Colonic mucosa (tissue), 4 donors: ENCODE measurements at regions not wholly inside any gene's neighbourhood (a gene's known extent, or its start where the extent isn't known, plus 50 kb on each side); places are given as distances from the start of the nearest gene placed in this dataset.

Experiments
- DNase-seq: peaks from one replicate; pipeline ENCODE4 v3.0.0-alpha.2; 2020
- H3K27ac ChIP-seq: fragments of 200-600 bp; one replicate; pipeline ENCODE4 v1.8.0; 2021
- H3K27me3 ChIP-seq: fragments of 200-600 bp; one replicate; pipeline ENCODE4 v1.8.0; 2021
- H3K36me3 ChIP-seq: fragments of 200-600 bp; one replicate; pipeline ENCODE4 v1.8.0; 2021
- H3K4me1 ChIP-seq: fragments of 200-600 bp; one replicate; pipeline ENCODE4 v1.8.0; 2021; ENCODE audit warnings: mild to moderate bottlenecking
- H3K4me3 ChIP-seq: fragments of 200-600 bp; one replicate; pipeline ENCODE4 v1.8.0; 2021
- H3K9ac ChIP-seq, 2 donors: one replicate each; pipeline ENCODE4 v1.7.0; 2013; ENCODE audit warnings: control low read depth in 2 of 2, low read depth in 2 of 2, low read length in 2 of 2
- H3K9me3 ChIP-seq: fragments of 200-600 bp; one replicate; pipeline ENCODE4 v1.8.0; 2021
- intact Hi-C: fragments of 100-400 bp; cut with DNase I; formaldehyde crosslinking; loops from one replicate; pipeline ENCODE4 v1.14.1; 2022
- TF ChIP-seq, protein P1 (sequence below): fragments of 200-600 bp; IDR thresholded peaks from one replicate; pipeline ENCODE4 v1.8.0; 2022; ENCODE audit warnings: antibody characterized with exemption, mild to moderate bottlenecking
- donor health status: healthy.
- donor health status: DM: no; HTN: no; CAD: no.
- donor health status: DM: no; HTN: no; CAD: no.

DNA sequence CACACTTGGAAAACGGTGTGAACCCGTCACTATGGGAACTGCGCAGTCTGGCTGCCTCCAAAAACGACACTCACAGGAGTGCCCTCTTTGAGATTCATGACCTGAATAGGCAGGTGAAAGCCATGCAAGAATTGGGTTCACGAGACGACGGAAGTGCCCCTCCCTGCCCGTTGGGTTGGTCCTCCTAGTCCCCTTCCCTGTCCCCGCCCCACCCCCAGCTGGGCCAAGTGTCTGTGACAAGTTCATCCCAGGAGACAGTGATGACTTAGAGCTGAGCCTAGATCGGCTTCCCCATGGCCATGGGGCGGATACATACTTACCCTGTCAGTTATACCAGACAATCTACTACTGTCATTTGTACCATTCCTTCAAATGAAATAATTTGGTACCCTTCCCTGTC is 1137.7 kb upstream of the CHAC2 start:
- intact Hi-C loops: no loop called here
- DNase-seq: no peak
- TF ChIP-seq, protein P1, sequence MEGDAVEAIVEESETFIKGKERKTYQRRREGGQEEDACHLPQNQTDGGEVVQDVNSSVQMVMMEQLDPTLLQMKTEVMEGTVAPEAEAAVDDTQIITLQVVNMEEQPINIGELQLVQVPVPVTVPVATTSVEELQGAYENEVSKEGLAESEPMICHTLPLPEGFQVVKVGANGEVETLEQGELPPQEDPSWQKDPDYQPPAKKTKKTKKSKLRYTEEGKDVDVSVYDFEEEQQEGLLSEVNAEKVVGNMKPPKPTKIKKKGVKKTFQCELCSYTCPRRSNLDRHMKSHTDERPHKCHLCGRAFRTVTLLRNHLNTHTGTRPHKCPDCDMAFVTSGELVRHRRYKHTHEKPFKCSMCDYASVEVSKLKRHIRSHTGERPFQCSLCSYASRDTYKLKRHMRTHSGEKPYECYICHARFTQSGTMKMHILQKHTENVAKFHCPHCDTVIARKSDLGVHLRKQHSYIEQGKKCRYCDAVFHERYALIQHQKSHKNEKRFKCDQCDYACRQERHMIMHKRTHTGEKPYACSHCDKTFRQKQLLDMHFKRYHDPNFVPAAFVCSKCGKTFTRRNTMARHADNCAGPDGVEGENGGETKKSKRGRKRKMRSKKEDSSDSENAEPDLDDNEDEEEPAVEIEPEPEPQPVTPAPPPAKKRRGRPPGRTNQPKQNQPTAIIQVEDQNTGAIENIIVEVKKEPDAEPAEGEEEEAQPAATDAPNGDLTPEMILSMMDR: no peak

DNA sequence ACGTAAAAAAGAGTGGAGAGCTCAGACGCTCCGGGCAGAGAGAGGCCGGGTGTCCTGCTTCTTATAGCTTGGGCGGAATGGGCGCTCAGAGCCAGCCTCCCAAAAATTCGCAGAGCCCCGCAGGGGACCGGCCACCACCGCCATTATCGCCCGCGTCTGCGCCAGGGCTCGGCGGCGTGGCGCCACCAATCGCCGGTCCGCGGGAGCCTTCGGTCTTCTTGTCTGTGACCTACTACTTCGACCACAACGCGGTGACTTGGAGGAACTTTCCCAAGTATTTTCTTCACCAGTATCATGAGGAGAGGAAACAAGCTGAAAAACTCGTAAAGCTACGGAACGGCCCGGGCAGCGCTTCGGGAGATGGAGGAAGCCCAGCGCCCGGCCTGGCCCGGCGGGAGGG is 1138.1 kb upstream of the CHAC2 start:
- DNase-seq: no peak

More for the DNA sequence above, 1137.7 kb upstream of the CHAC2 start:
- H3K9me3 ChIP-seq: no peaks in the 10 kb centered on the region
- no peaks in the 10 kb centered on the region for H3K4me1 ChIP-seq
- H3K27me3 ChIP-seq: no peaks in the 10 kb centered on the region
- H3K4me3 ChIP-seq: no peak overlapping the region
- H3K36me3 ChIP-seq: no peaks in the 10 kb centered on the region
- no peak overlapping the region for H3K27ac ChIP-seq
- no peak overlapping the region for H3K9ac ChIP-seq

DNA sequence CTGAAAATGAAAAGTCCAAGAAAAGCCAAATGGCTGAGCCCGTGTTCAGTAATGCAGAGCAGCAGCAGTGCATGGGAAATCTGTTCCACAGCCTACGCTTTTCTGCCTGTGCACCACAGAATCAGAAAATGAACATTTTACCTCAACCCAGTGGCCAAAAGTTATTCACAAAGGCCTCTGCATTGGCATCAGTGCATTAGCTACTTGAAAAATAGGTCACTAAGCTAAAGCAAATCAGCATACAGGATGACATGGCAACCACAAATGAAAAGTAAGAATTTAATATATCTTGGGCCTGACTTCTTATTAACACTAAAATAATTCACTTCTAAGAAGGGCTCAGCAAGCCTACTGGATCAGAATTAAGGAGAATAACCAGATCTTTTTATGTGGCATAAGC is 1145.3 kb upstream of the CHAC2 start:
- Histone ChIP-seq H3K4me1 (no peaks in the 10 kb centered on the region), H3K27ac (no peak overlapping the region), H3K9ac (no peak overlapping the region), H3K36me3 (no peaks in the 10 kb centered on the region), H3K27me3 (no peaks in the 10 kb centered on the region), H3K9me3 (no peaks in the 10 kb centered on the region), H3K4me3 (no peak overlapping the region)
- no peak for DNase-seq
- TF ChIP-seq, protein P1: no peak
- intact Hi-C loops: no loop called here

More for the DNA sequence above, 1138.1 kb upstream of the CHAC2 start:
- Histone ChIP-seq H3K36me3 (no peaks in the 10 kb centered on the region), H3K9ac (no peak overlapping the region), H3K4me3 (no peak overlapping the region), H3K27me3 (no peaks in the 10 kb centered on the region), H3K4me1 (no peaks in the 10 kb centered on the region), H3K9me3 (no peaks in the 10 kb centered on the region), H3K27ac (no peak overlapping the region)
- TF ChIP-seq, protein P1: no peak
- intact Hi-C loops: no loop called here

DNA sequence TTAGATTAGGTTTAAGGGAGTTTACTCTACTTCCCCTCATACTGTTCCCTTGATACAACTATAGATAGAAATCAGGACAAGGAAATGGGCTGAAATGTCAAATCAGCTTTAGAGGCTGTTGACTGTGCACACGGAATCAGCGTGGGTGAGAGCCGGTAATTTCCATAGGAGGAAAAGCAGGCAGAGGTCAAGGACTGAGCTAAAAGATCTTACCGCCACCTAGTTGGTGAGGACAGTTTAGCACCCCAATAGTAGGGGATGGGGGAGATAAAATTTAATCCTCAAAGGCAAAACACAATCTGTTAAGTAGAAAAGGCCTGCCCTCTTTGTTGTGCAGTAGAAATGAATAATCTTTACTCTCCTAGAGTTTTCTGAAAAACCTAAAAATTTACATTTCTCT is 1154.5 kb upstream of the CHAC2 start:
- Histone ChIP-seq H3K4me3 (no peak overlapping the region), H3K9ac (no peak overlapping the region), H3K27ac (no peak overlapping the region), H3K9me3 (no peaks in the 10 kb centered on the region), H3K4me1 (no peaks in the 10 kb centered on the region), H3K36me3 (no peaks in the 10 kb centered on the region), H3K27me3 (no peaks in the 10 kb centered on the region)
- intact Hi-C loops: no loop called here
- no peak for DNase-seq
- TF ChIP-seq, protein P1: no peak

DNA sequence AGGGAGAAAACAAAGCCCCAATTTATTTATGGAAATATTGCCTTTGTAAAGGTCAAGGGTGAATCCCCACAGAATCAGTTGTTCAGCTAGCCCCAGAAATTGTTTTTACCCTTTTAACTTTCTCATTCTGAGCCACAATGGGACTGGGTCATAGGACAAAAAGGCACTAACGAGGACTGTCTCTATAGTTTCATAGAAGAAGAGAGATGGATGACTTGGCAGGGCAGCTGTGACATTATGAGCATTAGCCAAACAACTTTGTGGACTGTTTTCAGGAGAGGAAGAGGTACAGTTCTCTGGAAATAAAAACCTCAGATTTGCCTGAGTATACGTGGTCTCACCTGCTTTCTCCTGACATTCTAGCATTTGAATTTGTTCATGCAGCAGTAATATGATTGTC is 1155.8 kb upstream of the CHAC2 start:
- H3K9me3 ChIP-seq: no peaks in the 10 kb centered on the region
- H3K36me3 ChIP-seq: no peaks in the 10 kb centered on the region
- no peak for DNase-seq
- H3K4me1 ChIP-seq: no peaks in the 10 kb centered on the region
- no peak overlapping the region for H3K9ac ChIP-seq
- no peak overlapping the region for H3K27ac ChIP-seq
- H3K27me3 ChIP-seq: no peaks in the 10 kb centered on the region
- TF ChIP-seq, protein P1: no peak
- intact Hi-C loops: no loop called here
- no peak overlapping the region for H3K4me3 ChIP-seq

DNA sequence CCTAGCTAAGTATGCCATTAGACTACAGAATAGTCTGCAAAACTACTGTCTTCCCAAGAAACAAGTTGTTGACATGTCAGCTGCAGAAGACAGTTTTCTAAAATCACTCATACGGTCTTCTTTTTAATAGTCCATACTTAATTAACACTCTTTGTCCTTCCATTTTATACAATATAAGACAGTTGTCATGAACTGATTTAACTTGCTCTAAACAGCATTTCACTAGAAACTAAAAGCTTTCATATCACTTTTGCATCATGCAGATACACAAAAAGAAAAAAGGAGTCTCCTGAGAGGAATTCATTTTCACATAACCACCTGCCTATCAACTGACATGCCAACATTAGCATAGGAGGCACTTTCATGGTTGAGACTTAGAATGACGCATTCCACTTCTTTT is 1159.6 kb upstream of the CHAC2 start:
- Histone ChIP-seq H3K36me3 (no peaks in the 10 kb centered on the region), H3K9me3 (no peaks in the 10 kb centered on the region), H3K27me3 (no peaks in the 10 kb centered on the region), H3K4me3 (no peak overlapping the region), H3K4me1 (no peaks in the 10 kb centered on the region), H3K9ac (no peak overlapping the region), H3K27ac (no peak overlapping the region)
- DNase-seq: no peak
- TF ChIP-seq, protein P1: no peak
- intact Hi-C loops: no loop called here
